ENCODE measurements at regions not wholly inside any gene's neighbourhood (a gene's known extent, or its start where the extent isn't known, plus 50 kb on each side); places are given as distances from the start of the nearest gene placed in this dataset.
"Not testable (repeated sequence)": the region's sequence is repeated elsewhere in the genome, so short reads cannot be mapped to it uniquely, and the experiment has no call there.

GRCh38 chr15:31598620-31599019 is 272.0 kb downstream of the KLF13 start:
- DNase-seq (ENCODE audit: low spot score), result no peak

DNA sequence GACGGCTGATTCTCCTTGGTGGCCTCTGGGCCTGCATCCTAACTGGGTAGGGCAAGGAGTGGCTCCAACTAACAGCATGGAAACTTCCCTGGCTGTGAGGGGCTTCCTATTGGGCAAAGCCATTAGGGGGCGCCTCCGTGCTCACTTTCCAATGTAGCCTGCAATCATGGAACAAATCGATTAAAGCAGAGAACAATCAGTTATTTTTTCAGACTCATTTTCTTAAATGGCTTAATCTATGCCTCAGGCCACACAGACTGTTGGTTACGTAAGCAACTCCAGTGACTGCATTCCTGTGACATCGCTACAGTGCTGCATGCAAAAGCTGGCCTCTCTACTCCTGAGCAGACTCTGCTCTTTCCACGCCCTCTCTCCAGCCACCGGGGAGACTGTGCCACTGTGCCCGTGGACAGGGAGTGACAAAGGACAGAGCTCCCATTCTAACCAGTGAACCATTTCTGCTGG is 278.9 kb downstream of the KLF13 start:
- no peak for DNase-seq (ENCODE audit: low spot score)

GRCh38 chr15:31606194-31606669 is 279.6 kb downstream of the KLF13 start:
- DNase-seq (ENCODE audit: low spot score), result no peak

- no peak for DNase-seq (ENCODE audit: low spot score)
Observed at GRCh38 chr15:31606931-31607497, 280.4 kb downstream of the KLF13 start.

DNA sequence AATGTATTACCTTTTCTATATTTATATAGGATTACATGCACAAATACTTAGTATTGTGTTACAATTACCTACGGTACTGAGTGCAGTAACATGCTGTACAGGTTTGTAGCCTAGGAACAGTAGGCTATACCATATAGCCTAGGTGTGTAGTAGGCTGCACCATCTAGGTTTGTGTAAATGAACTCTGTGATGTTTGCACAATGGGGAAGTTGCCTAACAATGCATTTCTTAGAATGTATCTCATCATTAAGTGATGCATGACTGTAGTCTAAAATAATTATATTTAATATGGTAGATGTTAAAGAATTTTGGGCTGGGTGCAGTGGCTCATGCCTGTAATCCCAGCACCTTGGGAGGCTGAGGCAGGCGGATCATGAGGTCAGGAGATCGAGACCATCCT is 281.0 kb downstream of the KLF13 start:
- no peak for DNase-seq (ENCODE audit: low spot score)

DNA sequence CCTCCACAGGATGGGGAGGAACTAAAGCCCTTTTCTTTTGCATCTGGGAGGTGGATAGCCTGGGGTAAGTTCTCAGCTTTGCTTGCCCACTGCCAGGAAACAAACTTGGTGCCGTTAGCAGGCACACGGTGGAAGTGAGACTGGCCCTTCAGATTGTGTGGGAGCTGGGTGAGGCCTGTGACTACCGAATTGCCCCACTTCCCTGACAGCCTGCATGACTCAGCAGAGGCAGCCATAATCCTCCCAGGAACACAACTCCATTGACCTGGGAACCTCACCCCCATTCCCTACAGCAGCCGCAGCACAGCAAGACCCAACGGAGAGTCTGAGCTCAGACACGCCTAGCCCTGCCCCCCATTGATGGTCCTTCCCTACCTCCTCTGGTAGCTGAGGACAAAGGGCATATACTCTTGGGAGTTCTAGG is 282.6 kb downstream of the KLF13 start:
- no peak for DNase-seq (ENCODE audit: low spot score)

- DNase-seq (ENCODE audit: low spot score), result no peak
Observed at GRCh38 chr15:31609906-31610305, 283.3 kb downstream of the KLF13 start.

DNA sequence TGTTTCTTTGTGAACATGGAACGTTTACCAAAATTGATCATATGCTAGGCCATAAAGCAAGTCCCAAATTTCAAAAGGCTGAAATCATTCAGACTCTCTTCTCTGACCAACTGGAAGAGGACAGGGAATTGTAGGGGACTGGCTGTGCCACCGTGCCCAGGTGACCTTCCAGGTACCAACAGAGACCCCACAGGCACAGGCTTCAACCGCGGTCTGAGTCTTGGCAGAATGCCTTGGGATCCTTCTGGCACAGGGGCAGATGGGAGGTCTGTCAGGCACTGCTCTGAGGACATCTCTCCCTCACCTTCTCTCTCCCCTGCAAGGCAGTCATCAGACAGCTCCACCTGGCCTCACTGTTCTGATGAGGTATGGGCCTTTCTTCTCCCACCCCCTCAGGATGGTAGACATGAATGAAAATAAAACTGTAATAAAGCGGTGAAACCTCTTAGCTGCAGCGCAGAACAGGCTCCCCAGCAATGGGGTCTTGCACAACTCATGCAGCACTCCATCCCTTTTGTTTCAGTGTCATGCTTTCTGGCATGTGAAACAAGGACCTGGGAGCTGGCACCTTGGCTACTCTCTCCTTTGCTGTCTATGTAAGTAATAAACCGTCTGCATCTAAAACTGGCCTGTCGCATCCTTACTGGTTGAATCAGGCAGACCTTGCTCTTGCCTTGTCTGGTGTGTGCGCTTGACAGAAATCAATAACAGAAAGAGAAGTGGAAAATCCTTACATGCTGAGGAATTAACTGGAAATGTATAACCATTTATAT is 289.2 kb downstream of the KLF13 start:
- DNase-seq (ENCODE audit: low spot score), result no peak

GRCh38 chr15:31623297-31623696 is 296.7 kb downstream of the KLF13 start:
- DNase-seq (ENCODE audit: low spot score), result not testable (repeated sequence)

DNA sequence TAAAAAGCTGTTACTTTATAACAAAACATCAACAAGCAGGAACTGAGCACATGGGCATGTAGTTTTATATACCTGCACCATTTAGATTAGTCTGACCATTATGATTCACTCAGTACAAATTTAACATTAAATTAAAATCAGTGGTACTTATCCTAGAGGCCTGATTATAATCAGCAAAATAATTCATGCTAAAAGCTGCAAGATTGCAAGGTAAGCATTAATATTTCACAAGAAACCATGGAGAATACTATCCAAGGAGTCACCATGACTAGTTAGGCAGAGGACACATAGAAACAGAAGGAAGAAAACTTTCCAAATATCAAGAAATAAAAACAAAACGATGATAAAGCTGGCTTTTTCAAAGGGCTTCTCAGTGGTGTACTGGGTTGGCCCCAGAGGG is 297.5 kb downstream of the KLF13 start:
- not testable (repeated sequence) for DNase-seq (ENCODE audit: low spot score)

GRCh38 chr15:31635715-31636114 is 309.1 kb downstream of the KLF13 start:
- DNase-seq (ENCODE audit: low spot score), result not testable (repeated sequence)

GRCh38 chr15:31636911-31637310 is 310.3 kb downstream of the KLF13 start:
- DNase-seq (ENCODE audit: low spot score), result not testable (repeated sequence)

DNA sequence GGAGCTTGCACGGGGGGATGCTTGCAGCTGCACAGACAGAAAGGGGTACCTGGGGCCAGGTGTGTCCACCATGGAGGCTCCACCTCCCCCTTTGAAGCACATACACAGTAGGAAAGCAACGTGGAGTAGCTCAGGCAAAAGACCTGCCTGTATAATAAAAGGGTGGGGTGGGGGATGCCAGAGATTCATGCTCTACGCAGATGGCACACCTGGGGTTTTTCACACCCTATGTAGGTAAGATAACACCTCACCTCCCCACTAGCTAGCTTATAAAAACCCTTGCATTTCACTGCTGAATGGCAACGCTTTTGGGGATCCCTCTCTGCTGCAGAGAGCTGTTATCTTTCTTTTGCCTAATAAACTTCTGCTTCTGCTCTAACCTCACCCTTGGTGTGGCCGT is 317.3 kb downstream of the KLF13 start:
- DNase-seq (ENCODE audit: low spot score), result not testable (repeated sequence)

- not testable (repeated sequence) for DNase-seq (ENCODE audit: low spot score)
Observed at GRCh38 chr15:31644761-31645160, 318.1 kb downstream of the KLF13 start.

GRCh38 chr15:31647337-31647826 is 320.7 kb downstream of the KLF13 start:
- DNase-seq (ENCODE audit: low spot score), result not testable (repeated sequence)

DNA sequence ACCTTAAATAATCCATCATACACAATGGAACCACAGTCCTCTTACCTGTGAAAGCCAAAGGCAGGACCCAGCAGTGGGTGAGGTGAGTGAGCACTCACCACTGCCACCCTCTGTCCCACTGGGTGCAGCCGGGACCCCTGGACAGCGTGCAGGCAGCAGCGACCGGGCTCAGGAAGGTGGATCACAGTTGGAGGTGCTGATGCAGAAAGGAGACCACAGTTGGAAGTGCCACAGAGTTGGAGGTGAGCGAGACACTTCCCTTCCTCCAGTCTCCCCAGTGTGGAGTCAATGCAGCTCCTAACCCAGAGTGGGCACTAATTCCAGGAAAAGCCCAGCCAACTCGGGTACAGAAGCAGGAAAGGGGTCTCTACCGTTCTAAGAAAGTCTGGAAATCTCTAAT is 323.0 kb downstream of the KLF13 start:
- not testable (repeated sequence) for DNase-seq (ENCODE audit: low spot score)

DNA sequence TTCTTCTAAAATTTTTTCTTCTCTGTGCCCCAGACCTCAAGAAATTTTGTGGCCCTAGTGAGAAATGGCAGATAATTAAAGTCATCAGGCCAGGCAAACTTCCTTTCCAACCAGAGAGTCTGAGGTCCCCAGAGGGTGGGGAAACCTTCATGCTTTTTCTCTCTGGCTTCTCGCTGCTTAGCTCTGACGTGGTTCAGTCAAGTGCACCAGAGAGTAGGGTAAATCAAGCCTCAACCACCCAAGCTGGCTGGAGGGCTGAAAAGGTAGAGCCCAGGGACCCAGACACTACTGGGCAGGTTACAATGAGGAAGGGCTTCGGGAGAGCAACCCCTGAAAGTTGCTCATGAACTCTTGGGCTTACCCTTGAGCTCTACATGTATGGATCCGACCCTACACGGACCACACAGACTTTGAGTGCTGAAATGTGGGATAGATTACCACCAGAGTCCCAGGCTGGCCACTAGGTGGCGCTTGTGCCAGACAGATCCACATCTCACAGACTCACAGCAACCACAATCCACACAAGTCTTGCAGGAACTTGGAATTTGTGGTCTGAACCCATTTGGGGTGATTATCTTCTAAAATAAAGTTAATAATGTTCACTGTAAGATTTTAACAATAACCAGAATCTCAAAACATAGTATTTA is 323.5 kb downstream of the KLF13 start:
- not testable (repeated sequence) for DNase-seq (ENCODE audit: low spot score)

DNA sequence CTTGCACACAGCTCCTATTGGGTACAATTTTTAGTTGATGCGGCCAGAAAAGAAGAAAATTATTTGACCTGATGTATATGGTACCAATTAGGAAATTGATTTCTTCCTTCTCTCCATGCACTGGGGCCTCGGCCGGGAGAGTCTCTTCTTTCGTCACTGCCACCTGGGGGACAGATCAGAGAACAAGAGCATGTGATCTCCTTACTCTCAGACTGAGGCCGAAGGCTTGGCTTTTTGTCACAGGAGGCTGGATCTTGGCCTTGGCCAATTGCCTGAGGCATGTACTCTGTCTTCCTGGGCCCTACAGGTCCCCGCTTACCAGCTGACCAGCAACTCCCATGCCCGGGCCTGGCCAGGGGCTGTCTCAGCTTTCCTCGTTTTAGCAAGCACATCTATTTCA is 330.3 kb downstream of the KLF13 start:
- not testable (repeated sequence) for DNase-seq (ENCODE audit: low spot score)

DNA sequence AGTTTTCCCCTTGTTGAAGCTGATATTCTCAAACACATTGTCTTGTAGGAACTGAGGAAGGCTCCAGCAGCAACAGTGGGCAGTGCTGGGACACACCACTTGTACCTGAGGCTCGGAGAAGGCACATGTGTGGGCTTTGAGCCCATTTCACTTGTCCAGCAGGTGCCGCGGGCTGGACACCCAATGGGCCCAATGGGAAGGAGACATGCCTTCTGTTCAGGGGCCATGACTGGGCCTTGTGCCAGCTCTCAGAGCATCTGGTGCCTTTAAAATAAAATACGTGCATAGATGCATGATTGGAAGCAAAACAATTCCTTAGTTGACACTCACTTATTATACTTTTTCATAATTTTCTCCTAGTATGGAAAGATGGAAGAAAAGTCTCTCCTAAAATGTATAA is 334.2 kb downstream of the KLF13 start:
- DNase-seq (ENCODE audit: low spot score), result no peak

DNA sequence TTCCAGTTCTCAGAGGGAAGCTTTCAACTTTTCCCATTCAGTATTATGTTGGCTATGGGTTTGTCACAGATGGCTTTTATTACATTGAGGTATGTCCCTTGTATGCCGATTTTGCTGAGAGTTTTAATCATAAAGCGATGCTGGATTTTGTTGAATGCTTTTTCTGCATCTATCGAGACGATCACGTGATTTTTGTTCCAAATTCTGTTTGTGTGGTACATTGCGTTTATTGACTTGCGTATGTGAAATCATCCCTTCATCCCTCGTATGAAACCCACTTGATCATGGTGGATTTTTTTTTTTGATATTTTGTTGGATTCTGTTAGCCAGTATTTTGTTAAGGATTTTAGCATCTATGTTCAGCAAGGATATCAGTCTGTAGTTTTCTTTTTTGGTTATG is 339.1 kb downstream of the KLF13 start:
- not testable (repeated sequence) for DNase-seq (ENCODE audit: low spot score)

DNA sequence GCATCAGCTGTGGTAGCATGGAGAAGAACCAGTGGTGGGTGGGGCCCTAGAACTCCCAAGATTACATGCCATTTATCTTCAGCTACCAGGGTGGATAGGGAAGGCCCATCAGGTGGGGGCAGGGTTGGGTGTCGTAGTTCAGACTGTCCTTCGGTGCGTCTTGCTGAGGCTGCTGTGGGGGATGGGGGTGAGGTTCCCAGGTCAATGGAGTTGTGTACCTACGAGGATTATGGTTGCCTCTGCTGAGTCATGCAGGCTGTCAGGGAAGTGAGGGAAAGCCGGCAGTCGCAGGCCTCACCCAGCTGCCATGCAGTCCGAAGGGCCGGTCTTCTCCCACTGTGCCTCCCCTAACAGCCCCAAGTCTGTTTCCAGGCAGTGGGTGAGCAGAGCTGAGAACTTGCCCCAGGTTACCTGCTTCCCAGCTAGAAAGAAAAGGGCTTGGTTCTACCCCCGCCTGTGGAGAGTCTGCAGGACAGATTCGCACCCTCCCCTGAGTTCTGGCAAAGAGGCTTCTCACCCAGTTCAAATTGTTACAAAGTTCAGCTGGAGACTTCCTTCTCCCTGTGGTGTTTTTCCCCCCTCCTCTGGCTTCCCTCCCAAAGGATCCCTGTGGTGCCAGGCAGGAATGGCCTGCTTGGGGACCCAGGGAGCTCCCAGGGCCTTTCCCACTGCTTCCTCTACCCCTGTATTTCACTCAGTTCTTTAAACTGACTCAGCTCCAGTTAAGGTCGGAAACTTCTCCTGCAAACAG is 342.7 kb downstream of the KLF13 start:
- not testable (repeated sequence) for DNase-seq (ENCODE audit: low spot score)

DNA sequence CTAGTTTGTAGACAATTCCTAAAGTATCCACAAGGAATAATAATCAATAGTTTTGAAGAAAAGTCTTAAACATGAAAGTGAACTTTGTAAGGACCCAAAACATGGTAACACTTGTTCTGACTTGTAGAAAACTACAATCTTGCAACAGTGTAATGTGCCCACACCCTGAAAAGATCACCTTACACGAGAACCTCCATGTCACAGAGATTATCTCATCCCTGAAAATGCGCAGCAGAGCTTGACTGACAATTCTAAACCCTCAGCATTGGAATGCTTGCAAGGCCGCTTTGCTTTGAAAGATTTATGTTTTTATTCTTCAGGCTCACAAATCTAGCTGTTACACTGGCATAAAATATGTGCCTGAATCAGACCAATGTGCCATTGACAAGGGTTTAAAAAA is 346.6 kb downstream of the KLF13 start:
- DNase-seq (ENCODE audit: low spot score), result not testable (repeated sequence)
